ENCODE measurements at regions not wholly inside any gene's neighbourhood (a gene's known extent, or its start where the extent isn't known, plus 50 kb on each side); places are given as distances from the start of the nearest gene placed in this dataset.

DNA sequence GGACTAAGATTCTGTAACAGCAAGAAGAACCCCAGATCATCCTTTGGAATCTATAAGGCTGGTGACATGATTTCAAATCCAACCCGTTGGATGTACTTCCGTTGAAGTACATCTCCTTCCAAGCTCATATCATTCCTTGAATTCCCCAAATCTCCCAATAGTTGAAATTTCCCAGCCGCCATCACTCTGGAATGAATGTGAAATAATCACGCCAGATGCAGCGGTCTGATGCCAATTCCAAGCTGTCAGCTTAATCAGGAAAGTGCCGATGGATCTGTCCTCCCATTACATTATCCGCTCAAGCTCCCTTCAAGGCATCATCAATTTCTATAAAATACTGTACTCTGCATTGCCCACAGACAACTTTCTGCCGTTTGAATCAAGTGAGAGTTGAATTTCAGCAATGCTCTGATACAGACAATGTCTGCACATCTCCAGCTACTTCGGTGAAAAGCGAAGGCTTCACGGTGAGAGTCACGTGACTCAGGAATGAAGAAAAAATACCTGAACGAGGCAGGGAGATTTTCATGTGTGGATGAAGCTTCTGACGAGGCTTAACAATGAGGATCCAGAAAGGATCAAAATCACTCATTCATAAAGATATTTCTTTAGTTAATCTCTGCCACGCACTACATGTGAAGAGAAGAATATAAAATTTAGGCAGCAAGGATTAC, 663.9 kb downstream of the AJAP1 start:
- 92% methylated on average over 9 of the region's 15 CpGs for WGBS (ENCODE audit: insufficient coverage)
- Mint-ChIP-seq H3K27ac (no peak overlapping the region), H3K9me3 (peaks cover 0 to 6% (median 2%) of the 10 kb centered on the region in 7 donors)

DNA sequence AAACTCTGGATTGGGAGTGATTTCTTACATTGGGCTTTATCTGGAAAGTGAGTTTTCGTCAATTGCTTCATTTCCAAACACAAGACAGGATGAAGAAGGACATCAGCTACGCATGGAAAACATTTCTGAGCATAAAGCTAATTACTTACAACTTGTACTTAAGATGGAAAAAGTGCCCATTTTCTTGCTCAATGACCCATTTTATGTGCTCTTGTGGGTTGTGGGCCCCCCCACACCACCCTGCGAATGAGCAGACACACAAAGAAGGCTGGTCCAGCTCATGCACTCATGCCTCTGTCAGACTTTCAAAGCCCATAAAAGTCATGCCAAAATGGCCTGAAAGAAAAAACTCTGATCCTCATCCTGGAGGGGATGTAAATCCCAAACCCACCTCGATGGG, 663.0 kb downstream of the AJAP1 start:
- Histone ChIP-seq H3K4me2 (replicated peaks; ENCODE audit: extremely low read depth, low read length, poor library complexity, severe bottlenecking) (no peak overlapping the region), H3K9me3 (replicated peaks in 1 of 2; ENCODE audit: control insufficient read depth in 1 of 2, insufficient read depth in 1 of 2, low read length in 2 of 2) (no peaks in the 10 kb centered on the region), H3K4me3 (replicated peaks in 1 of 3; ENCODE audit: low read depth in 2 of 3, low read length in 3 of 3) (no peak overlapping the region), H3K27ac (ENCODE audit: low read depth in 1 of 2, low read length in 2 of 2) (no peak overlapping the region), H3K36me3 (replicated peaks in 1 of 2; ENCODE audit: control insufficient read depth in 1 of 2, insufficient read depth in 2 of 2, low read length in 2 of 2) (no peaks in the 10 kb centered on the region), H3K9ac (ENCODE audit: insufficient read depth, low read length, poor library complexity, severe bottlenecking) (no peak overlapping the region), H2AFZ (ENCODE audit: insufficient read depth, low read depth, low read length, poor library complexity, severe bottlenecking) (no peak overlapping the region), H3K4me1 (ENCODE audit: control insufficient read depth in 1 of 2, insufficient read depth in 2 of 2, low read length in 2 of 2) (no peaks in the 10 kb centered on the region), H3K27me3 (ENCODE audit: control insufficient read depth in 2 of 2, insufficient read depth in 2 of 2, low read length in 2 of 2) (no peaks in the 10 kb centered on the region), H3K79me2 (ENCODE audit: insufficient read depth, low read length) (no peaks in the 10 kb centered on the region), H4K20me1 (ENCODE audit: insufficient read depth, low read length) (no peaks in the 10 kb centered on the region)
- peaks cover 0 to 5% (median 2%) of the 10 kb centered on the region in 7 donors for H3K9me3 Mint-ChIP-seq
- no peaks in the 10 kb centered on the region for H3K36me3 Mint-ChIP-seq
- DNase-seq: no peak
- no peaks in the 10 kb centered on the region for H3K4me1 Mint-ChIP-seq
- H3K27me3 Mint-ChIP-seq (ENCODE audit: low read depth in 3 of 3): peaks cover 0 to 3% (median 2%) of the 10 kb centered on the region in 3 donors
- TF ChIP-seq, protein P1, sequence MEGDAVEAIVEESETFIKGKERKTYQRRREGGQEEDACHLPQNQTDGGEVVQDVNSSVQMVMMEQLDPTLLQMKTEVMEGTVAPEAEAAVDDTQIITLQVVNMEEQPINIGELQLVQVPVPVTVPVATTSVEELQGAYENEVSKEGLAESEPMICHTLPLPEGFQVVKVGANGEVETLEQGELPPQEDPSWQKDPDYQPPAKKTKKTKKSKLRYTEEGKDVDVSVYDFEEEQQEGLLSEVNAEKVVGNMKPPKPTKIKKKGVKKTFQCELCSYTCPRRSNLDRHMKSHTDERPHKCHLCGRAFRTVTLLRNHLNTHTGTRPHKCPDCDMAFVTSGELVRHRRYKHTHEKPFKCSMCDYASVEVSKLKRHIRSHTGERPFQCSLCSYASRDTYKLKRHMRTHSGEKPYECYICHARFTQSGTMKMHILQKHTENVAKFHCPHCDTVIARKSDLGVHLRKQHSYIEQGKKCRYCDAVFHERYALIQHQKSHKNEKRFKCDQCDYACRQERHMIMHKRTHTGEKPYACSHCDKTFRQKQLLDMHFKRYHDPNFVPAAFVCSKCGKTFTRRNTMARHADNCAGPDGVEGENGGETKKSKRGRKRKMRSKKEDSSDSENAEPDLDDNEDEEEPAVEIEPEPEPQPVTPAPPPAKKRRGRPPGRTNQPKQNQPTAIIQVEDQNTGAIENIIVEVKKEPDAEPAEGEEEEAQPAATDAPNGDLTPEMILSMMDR (IDR thresholded peaks at IDR 0.05): no peak
- WGBS (ENCODE audit: insufficient coverage): 70% methylated on average over 2 of the region's 4 CpGs
- intact Hi-C loops (cut with micrococcal nuclease): no loop called here
- no peak overlapping the region for H3K4me3 Mint-ChIP-seq
- H3K27ac Mint-ChIP-seq: no peak overlapping the region

More for the DNA sequence above, 663.9 kb downstream of the AJAP1 start:
- intact Hi-C loops (cut with micrococcal nuclease): no loop called here
- H3K36me3 Mint-ChIP-seq: no peaks in the 10 kb centered on the region
- no peak overlapping the region for H3K4me2 ChIP-seq (replicated peaks; ENCODE audit: extremely low read depth, low read length, poor library complexity, severe bottlenecking)
- H2AFZ ChIP-seq (ENCODE audit: insufficient read depth, low read depth, low read length, poor library complexity, severe bottlenecking): no peak overlapping the region
- peaks cover 0 to 3% (median 2%) of the 10 kb centered on the region in 3 donors for H3K27me3 Mint-ChIP-seq (ENCODE audit: low read depth in 3 of 3)
- H3K4me1 ChIP-seq (ENCODE audit: control insufficient read depth in 1 of 2, insufficient read depth in 2 of 2, low read length in 2 of 2): no peaks in the 10 kb centered on the region
- H3K4me3 Mint-ChIP-seq: no peak overlapping the region
- no peak overlapping the region for H3K4me3 ChIP-seq (replicated peaks in 1 of 3; ENCODE audit: low read depth in 2 of 3, low read length in 3 of 3)
- TF ChIP-seq, protein P1 (IDR thresholded peaks at IDR 0.05): no peak
- H3K27ac ChIP-seq (ENCODE audit: low read depth in 1 of 2, low read length in 2 of 2): no peak overlapping the region
- no peaks in the 10 kb centered on the region for H3K36me3 ChIP-seq (replicated peaks in 1 of 2; ENCODE audit: control insufficient read depth in 1 of 2, insufficient read depth in 2 of 2, low read length in 2 of 2)
- no peaks in the 10 kb centered on the region for H3K27me3 ChIP-seq (ENCODE audit: control insufficient read depth in 2 of 2, insufficient read depth in 2 of 2, low read length in 2 of 2)
- H3K4me1 Mint-ChIP-seq: no peaks in the 10 kb centered on the region
- H3K9ac ChIP-seq (ENCODE audit: insufficient read depth, low read length, poor library complexity, severe bottlenecking): no peak overlapping the region
- H3K79me2 ChIP-seq (ENCODE audit: insufficient read depth, low read length): no peaks in the 10 kb centered on the region
- no peaks in the 10 kb centered on the region for H4K20me1 ChIP-seq (ENCODE audit: insufficient read depth, low read length)
- DNase-seq: no peak
- H3K9me3 ChIP-seq (replicated peaks in 1 of 2; ENCODE audit: control insufficient read depth in 1 of 2, insufficient read depth in 1 of 2, low read length in 2 of 2): no peaks in the 10 kb centered on the region
